Caki2 (cell line): ENCODE measurements at regions not wholly inside any gene's neighbourhood (a gene's known extent, or its start where the extent isn't known, plus 50 kb on each side); places are given as distances from the start of the nearest gene placed in this dataset.
A peak's percentile ranks its signal among the peaks of the same experiment; 100 is the strongest.

Experiments
- DNase-seq: peaks from one replicate; pipeline ENCODE4 v3.0.0-alpha.2; 2015; ENCODE audit warnings: low read depth
- in situ Hi-C: cut with HindIII; loops from 2 replicates; pipeline ENCODE4 v1.10.0; 2016; ENCODE audit warnings: low sequenced_read_pairs, low pct_unique_long_range_greater_than_20kb, mixed read lengths

DNA sequence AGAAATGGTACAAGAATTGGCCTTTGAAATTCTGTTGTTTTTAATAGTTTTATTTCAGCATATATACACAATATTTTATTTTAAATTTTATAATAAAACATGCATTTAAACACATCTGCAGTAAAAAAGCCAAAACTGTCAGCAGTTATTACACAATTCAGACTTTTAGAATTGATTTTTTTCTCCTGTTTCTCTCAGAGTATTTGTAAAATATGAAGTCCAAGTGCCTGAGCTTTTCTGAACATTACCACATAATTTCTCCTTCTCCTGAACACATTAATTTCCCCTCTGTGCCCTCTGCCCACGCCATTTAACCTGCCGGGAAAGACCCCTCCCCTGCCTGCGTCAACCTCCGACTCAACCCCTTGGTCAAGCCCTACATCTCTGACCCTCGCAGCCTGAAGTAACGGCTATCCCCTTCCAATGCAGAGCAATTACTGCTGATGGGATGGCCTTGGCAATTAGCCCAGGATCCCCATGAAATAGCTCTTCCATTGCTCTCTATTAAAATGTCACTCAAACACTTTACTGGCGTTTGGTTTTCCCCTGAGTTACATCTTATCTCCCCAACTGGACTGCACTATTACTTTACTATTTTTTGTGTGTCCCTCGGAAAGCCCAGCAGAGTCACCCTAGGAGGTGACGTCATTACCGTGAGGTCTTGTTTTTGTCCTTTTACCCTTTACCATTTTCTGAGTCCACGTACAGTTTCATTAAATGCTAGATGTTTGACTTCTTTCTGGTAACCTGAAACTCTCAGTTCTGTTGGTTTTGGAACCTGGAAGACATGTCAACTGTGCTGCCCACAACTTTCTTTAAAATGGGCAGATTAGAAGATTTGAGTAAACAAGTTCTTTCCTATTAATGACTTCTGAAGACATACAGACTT, 146.7 kb upstream of the TAB2 start:
- no peak for DNase-seq
- in situ Hi-C loops = no loop called here

DNA sequence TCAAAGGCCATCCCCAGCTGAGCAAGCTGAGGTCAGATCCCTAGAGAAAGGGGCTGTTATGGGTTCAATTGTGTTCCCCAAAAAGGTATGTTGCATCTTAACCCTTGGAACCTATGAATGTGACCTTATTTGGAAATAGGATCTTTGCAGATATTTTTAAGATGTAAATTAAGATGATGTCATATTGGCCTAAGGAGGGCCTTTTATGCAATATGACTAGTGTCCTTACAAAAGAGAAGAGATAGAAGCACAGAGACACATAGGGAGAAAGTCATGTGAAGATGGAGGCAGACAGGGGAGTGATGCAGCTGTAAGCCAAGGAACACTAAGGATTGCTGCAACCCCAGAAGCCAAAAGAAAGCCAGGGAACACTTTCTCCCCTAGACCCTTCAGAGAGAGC, 144.3 kb upstream of the TAB2 start:
- in situ Hi-C loops = no loop called here

DNA sequence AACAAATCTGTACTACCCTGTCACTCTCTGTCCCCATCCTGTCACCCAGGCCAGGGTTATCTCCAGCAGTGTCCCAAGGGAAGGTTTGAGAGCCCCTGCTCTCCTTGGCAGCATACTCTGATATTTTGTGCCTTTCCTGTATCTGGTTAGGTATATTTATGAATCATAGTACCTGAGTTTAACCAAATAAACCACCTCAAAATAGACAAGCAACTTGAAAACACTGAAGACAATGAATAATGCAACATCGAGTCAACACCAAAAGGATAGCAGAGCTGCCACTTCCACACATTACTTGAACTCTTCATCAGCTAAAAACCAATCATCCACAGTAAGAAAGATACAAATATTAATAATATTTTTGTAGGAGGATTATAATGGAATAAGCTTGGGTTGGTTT, 142.6 kb upstream of the TAB2 start:
- in situ Hi-C loops = no loop called here
- no peak for DNase-seq

More for the DNA sequence above, 144.3 kb upstream of the TAB2 start:
- no peak for DNase-seq

DNA sequence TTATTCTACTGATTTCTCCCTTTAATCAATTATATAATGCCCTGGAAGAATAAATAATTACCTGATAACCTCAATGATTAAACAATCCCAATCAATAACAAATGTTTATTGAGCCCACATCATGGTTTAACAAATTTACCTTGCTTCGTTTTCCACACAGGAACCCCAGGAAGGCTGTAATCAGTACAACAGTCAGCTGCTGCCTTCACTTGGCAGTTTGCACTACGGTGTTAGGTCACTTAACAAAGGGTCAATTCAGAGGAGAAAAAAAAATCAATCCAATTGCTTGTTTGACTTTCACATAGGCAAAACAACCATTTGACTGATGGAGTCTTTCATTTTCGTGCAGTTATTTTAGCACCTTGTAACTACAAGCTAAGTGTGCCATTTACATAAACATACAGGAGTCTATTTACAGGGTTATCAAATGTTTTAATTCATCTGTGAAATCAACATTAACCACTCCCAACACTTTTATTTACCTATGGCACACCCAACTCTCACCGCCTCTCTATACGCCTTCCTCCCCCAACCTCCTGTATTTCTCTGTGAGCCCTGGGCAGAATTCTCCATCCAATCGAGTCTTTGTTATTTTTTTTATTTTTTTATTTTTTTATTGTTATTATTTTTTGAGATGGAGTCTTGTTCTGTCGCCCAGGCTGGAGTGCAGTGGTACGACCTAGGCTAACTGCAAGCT, 140.4 kb upstream of the TAB2 start:
- DNase-seq = no peak
- in situ Hi-C loops = no loop called here

DNA sequence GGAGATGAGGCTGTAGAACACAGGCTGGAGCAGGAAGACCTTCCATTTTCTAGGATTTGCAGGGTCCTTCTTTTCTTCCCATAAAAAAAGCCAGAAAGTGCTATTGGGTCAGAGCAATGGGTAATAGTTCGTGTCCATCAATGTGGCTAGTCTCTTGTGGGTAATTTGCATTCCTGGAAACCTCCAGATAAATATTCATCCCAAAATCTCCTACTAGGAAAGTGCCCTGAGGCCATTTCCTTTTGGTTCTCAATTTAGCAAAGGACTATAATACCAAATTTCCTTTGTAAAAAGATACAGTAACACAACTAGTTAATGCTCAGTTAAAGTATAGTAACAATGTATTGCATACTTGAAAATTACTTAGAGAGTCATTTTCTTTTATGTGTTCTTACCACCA, 138.1 kb upstream of the TAB2 start:
- DNase-seq = no peak
- in situ Hi-C loops = no loop called here

DNA sequence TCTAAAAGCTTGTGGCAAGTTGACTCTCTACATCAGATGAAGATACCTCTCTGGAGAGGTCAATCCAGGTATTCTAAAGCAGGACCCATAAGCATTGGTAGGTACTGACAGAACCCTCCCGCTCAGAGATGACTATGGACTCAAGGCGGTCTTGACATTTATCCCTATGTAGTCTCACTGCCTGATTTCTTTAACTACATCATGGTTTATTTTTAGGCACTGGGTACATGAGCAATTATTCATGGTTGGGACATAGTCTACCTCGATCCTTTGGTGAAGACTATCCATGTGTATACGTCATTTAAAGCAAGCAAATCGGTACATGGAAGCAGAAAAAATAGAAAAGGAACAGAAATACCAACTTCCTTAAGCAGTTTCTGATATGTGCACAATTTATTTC, 136.2 kb upstream of the TAB2 start:
- in situ Hi-C loops = no loop called here
- DNase-seq = no peak

DNA sequence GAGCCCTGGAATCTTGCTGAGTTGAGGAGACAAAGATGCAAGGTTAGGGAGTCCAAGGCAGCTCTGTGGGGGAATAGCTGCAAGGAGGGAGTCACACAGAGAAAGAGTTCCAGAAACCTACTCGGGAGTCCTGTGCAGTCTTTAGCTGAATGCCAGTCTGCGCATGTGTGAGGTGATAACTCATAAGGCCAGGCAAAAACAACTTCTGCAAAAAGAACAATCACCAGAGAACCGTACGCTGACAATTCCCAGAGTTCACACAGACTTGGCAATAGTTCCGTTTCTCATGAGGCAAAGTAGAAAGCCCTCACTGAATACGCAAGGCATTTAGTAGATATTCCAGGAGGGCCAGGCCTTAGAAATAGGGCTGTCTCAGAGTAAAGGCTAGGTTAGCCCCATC, 135.2 kb upstream of the TAB2 start:
- in situ Hi-C loops = no loop called here

DNA sequence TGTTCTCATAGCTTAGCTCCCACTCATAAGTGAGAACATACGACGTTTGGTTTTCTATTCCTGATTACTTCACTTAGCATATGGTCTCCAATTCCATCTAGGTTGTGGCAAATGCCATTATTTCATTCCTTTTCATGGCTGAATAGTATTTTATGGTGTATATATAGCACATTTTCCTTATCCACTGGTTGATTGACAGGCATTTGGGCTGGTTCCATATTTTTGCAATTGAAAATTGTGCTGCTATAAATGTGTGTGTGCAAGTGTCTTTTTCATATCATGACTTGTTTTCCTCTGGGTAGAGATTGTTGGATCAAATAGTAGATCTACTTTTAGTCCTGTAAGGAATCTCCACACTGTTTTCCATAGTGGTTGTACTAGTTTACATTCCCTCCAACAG, 133.0 kb upstream of the TAB2 start:
- no peak for DNase-seq
- in situ Hi-C loops = no loop called here

More for the DNA sequence above, 135.2 kb upstream of the TAB2 start:
- DNase-seq = no peak

DNA sequence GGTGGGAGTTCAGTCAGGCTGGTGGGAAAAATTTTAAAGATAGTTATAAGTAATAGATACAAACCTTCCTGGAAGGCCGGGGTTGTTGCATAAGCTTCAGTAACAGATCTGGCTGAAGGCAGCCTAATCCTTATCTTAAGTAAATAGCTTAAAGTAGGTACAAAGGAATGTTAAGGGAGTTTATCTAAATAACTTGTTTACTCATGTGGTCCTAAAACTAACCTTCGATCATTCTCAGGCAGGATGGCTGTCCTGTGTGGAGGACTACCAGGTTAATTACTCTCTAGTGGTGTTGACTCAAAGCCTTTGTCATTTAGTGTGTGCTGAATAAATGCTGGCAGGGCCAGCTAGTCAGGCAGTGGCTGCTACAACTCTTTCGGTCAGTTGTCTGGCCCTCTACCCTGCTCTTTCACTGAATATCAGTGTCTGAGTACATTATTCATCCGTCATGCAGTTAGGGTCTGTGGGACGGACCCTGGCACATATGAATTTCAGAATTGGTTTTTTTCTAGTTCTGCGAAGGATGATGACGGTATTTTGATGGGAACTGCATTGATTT, 131.6 kb upstream of the TAB2 start:
- in situ Hi-C loops = no loop called here
- no peak for DNase-seq

DNA sequence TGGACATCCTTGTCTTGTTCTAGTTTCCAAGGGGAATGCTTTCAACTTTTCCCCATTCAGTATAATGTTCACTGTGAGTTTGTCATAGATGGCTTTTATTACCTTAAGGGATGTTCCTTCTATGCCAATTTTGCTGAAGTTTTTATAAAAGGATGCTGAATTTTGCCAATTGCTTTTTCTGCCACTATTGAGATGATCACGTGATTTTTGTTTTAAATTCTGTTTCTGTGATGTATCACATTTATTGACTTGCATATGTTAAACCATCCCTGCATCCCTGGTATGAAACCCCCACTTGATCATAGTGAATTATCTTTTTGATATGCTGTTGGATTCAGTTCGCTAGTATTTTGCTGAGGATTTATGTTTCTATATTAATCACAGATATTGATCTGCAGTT, 130.6 kb upstream of the TAB2 start:
- in situ Hi-C loops = no loop called here

DNA sequence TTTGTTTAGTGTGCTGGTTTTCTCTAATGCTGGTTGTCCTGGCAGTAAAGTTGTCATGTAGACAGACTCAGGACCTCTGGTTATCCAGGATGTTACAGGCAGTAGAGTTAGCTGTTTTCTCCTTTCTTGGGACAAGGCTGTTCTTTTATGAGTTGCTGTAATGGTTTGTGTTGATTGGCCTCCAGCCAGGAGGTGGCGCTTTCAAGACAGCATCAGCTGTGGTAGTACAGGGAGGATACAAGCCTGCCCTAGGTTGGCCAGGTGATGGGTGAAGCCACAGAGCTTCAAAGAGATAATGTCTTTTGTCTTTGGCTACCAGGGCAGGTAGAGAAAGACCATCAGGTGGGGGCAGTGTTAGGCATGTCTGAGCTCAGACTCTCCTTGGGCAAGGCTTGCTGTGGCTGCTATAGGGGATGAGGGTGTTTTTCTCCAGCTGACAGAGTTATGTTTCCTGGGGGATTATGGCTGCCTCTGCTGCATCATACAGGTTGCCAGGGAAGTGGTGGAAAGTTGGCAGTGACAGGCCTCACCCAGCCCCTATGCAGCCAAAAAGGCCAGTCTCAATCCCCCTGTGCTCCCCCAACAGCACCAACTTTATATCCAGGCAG, 127.2 kb upstream of the TAB2 start:
- in situ Hi-C loops = no loop called here
- DNase-seq = peak; percentile 26

More for the DNA sequence above, 130.6 kb upstream of the TAB2 start:
- no peak for DNase-seq

DNA sequence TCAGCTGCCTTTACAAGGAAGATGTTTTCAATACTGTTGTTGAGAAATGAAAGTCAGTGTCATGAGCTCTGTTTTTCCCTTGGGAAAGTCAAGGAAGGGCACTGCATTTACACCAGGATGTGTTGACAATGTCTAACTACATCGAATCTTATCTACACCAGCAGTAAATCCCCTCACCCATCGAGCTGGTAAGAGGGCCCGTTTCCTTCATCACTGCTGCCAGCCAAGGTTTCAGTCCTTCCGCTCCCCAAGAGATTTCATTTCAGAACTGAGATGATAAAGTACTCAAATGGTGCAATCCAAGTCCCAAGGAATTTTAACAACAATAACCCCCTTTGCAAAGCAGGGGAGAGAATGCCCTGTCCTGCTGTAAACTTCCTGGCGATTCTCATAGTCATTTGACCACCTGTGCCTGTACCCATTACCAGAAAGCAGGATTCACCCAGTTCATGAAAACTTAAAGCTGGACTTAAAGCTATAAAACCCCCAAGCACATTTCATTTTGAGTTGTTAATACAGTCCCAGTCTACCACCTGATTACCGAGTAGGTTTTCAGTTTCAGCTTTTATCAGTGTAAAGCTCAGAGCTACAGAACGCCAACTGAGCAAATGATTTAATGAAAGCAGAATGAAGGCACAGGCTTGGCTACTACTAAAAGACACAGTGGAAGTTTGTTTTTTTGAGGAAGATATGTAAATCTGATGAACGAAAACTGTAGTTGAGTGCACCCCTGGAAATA, 122.5 kb upstream of the TAB2 start:
- in situ Hi-C loops = no loop called here
- DNase-seq = no peak

DNA sequence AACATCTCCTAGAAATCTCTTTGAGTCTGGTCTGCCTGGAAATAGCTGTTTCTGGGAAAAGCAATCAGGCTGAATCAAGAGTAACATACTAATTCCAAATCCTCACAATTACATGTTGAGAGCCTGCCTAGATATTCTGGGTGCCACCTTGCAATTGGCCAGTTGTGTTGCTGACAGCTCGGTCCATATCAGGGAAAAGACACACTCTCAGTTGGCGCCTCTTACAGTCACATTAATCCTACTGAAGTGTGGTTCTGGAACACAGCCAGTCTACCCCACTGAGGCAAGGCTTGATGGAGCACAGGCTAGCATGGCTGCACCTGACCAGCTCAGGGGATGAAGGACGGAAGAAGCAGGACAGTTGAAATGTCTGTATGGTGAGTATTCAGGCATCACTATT, 121.4 kb upstream of the TAB2 start:
- in situ Hi-C loops = no loop called here
- no peak for DNase-seq

DNA sequence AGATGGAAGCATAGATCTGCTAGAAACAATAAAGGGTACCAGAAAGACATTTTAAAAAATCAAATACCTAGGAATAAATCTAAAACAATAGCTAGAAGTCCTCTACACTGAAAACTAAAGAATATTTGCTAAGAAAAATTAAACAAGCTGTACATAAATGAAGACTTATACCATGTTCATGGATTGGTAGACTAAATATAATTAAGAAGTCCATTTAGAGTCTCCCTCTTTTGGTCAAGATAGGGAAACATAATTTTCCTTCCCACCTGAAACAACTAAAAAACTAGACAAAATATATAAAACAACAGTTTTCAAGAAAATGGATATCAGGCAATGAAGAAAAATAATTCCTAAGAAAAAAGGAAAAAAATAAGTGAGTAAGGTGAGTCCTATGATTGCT, 120.0 kb upstream of the TAB2 start:
- no peak for DNase-seq
- in situ Hi-C loops = no loop called here

DNA sequence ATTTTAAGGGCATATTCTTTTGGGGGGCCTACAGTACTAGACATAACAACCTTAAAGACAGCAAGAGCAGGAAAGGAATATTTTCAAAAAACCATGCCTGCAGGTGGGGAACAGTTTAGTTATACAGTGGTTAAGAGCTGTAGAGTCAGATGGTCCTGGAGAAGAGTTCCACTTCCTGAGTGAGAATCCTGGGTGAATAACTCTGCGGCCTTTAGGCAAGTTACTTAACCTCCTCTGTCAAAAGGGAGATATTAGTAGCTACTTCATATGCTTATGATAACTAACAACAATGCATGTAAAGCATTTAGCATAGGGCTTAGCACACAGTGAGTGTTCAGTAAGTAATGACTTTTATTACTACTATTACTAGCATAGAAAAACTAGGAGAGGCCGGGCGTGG, 119.2 kb upstream of the TAB2 start:
- in situ Hi-C loops = no loop called here
- no peak for DNase-seq

DNA sequence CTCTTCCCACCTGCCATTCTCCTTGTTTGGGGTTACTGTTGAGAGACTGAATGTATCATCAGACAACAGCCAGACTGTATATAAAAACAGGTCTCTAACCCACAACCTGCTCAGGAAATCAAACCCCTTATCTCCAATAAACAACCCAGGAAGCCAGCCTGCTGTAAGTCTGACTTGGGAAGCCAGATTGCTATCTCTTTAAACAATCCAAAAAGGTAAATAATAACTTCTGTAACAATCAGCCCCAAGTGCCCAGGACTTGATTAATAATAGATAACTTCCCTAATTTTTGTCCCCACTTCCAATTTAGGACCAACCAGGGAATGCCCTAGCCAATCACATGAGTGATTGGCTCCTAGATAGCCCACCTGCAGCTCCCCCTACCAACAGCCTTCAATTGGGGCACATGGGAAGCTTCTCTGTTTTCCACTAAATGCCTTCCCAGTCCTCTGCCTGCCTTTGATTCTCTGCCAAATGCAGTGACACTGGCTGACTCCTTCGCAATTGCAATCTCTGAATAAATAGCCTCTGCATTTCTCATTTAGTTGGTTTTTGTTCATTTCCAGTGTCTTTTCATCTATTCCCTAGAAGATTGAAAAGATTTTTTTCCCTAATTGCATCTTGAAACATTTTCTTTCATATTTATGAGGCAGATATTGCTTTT, 117.1 kb upstream of the TAB2 start:
- in situ Hi-C loops = no loop called here
- no peak for DNase-seq

DNA sequence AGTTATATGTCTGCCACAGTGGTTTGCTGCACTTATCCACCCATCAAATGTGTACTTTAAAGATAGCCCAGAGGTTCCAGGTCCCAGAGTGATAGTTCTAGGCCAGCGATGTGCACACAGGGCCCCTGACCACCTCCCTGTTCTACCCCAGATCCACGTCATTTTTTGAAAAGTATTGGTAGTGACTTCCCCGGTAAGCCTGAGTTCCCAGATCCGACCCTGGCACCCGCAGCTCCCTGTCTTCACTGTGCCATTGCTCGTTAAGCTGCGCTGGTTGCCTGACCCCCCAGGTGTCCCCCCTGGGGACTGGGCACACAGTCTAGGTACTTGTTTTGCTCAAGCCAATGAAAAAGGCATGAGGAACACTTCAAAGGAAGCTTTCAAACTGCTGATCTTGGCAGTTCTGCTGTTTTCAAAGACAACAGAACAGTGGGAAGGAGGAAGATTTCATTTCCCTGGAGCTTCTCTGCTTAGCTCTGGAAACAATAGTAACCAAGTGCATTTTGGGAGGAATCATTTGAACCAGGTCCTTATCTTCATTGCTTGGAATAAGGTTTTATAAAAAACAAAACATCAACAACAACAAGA, 116.3 kb upstream of the TAB2 start:
- in situ Hi-C loops = no loop called here
- DNase-seq = no peak

DNA sequence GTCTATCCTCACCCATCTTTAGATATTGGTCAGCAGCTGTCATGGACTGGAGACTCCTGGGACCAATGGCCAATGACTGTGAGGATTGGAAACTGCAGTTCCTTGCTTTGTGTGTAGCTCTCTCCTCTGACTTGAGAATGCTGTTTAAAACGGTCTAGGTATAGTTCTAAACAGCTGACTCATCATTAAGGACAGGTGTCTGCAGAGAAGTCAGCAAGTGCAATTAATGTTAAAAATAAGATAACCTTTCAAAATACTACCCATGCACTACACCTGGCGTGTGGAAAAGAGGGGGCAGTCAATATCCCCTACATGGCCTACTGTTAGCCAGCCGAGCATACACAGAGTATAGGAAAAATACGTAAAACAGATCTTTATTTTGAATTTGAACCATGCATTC, 115.4 kb upstream of the TAB2 start:
- DNase-seq = no peak
- in situ Hi-C loops = no loop called here
